SJCRH30 (cell line): ENCODE measurements at regions not wholly inside any gene's neighbourhood (a gene's known extent, or its start where the extent isn't known, plus 50 kb on each side); places are given as distances from the start of the nearest gene placed in this dataset.

Experiments used
- DNase-seq, 2 experiments: peaks; one replicate each; pipeline ENCODE4 v3.0.0-alpha.2; 2015 to 2020
- H3K27ac ChIP-seq: fragments of 250-450 bp; sonication (Bioruptor Pico); 2 replicates; pipeline ENCODE4 v1.5.1; 2020; ENCODE audit warnings: mild to moderate bottlenecking, moderate library complexity
- H3K27me3 ChIP-seq: fragments of 250-450 bp; sonication (Bioruptor Pico); 2 replicates; pipeline ENCODE4 v1.5.1; 2020; ENCODE audit warnings: mild to moderate bottlenecking, moderate library complexity
- H3K36me3 ChIP-seq: fragments of 250-450 bp; sonication (Bioruptor Pico); 2 replicates; pipeline ENCODE4 v1.5.1; 2020; ENCODE audit warnings: mild to moderate bottlenecking, moderate library complexity
- H3K4me1 ChIP-seq: fragments of 250-450 bp; sonication (Bioruptor Pico); 2 replicates; pipeline ENCODE4 v1.5.1; 2020; ENCODE audit warnings: mild to moderate bottlenecking, moderate library complexity
- H3K4me3 ChIP-seq: fragments of 250-450 bp; sonication (Bioruptor Pico); 2 replicates; pipeline ENCODE4 v1.5.1; 2020; ENCODE audit warnings: mild to moderate bottlenecking, moderate library complexity
- H3K9me3 ChIP-seq: fragments of 250-450 bp; sonication (Bioruptor Pico); replicated peaks from 2 replicates; pipeline ENCODE4 v1.5.1; 2020; ENCODE audit warnings: mild to moderate bottlenecking, moderate library complexity

- Histone ChIP-seq H3K27ac (no peak overlapping the region), H3K4me1 (no peaks in the 10 kb centered on the region), H3K4me3 (no peak overlapping the region), H3K36me3 (no peaks in the 10 kb centered on the region), H3K27me3 (no peaks in the 10 kb centered on the region), H3K9me3 (no peaks in the 10 kb centered on the region)
- peak in 1 of 2 experiments; percentile 9 for DNase-seq
Measured at GRCh38 chr12:13875744-13876143, 105.7 kb downstream of the GRIN2B start.

GRCh38 chr12:13870255-13870654 lies 111.1 kb downstream of the GRIN2B start:
- Histone ChIP-seq H3K27me3 (no peaks in the 10 kb centered on the region), H3K9me3 (no peaks in the 10 kb centered on the region), H3K4me3 (no peak overlapping the region), H3K27ac (no peak overlapping the region), H3K4me1 (no peaks in the 10 kb centered on the region), H3K36me3 (no peaks in the 10 kb centered on the region)
- DNase-seq, result no peak

- no peaks in the 10 kb centered on the region for H3K9me3 ChIP-seq
- peak; percentile 68 to 83 for DNase-seq
- no peaks in the 10 kb centered on the region for H3K36me3 ChIP-seq
- H3K27ac ChIP-seq, result no peak overlapping the region
- H3K4me1 ChIP-seq, result no peaks in the 10 kb centered on the region
- no peaks in the 10 kb centered on the region for H3K27me3 ChIP-seq
- no peak overlapping the region for H3K4me3 ChIP-seq
Measured at GRCh38 chr12:13864081-13864673, 117.2 kb downstream of the GRIN2B start.

GRCh38 chr12:13857750-13858149 lies 123.7 kb downstream of the GRIN2B start:
- Histone ChIP-seq H3K36me3 (no peaks in the 10 kb centered on the region), H3K27me3 (no peaks in the 10 kb centered on the region), H3K9me3 (no peaks in the 10 kb centered on the region), H3K4me3 (no peak overlapping the region), H3K27ac (no peak overlapping the region), H3K4me1 (no peaks in the 10 kb centered on the region)
- DNase-seq, result no peak

- DNase-seq, result no peak
- no peaks in the 10 kb centered on the region for H3K4me1 ChIP-seq
- H3K27me3 ChIP-seq, result no peaks in the 10 kb centered on the region
- no peaks in the 10 kb centered on the region for H3K9me3 ChIP-seq
- no peaks in the 10 kb centered on the region for H3K36me3 ChIP-seq
- H3K4me3 ChIP-seq, result no peak overlapping the region
- H3K27ac ChIP-seq, result no peak overlapping the region
Measured at GRCh38 chr12:13853471-13853870, 127.9 kb downstream of the GRIN2B start.

GRCh38 chr12:13851828-13852227 lies 129.6 kb downstream of the GRIN2B start:
- no peak overlapping the region for H3K4me3 ChIP-seq
- no peaks in the 10 kb centered on the region for H3K27me3 ChIP-seq
- no peaks in the 10 kb centered on the region for H3K4me1 ChIP-seq
- H3K27ac ChIP-seq, result no peak overlapping the region
- DNase-seq, result no peak
- no peaks in the 10 kb centered on the region for H3K36me3 ChIP-seq
- H3K9me3 ChIP-seq, result no peaks in the 10 kb centered on the region

GRCh38 chr12:13849456-13849855 lies 131.9 kb downstream of the GRIN2B start:
- no peaks in the 10 kb centered on the region for H3K36me3 ChIP-seq
- no peaks in the 10 kb centered on the region for H3K9me3 ChIP-seq
- no peaks in the 10 kb centered on the region for H3K27me3 ChIP-seq
- no peaks in the 10 kb centered on the region for H3K4me1 ChIP-seq
- no peak overlapping the region for H3K27ac ChIP-seq
- no peak for DNase-seq
- H3K4me3 ChIP-seq, result no peak overlapping the region

GRCh38 chr12:13843841-13844240 lies 137.6 kb downstream of the GRIN2B start:
- Histone ChIP-seq H3K36me3 (no peaks in the 10 kb centered on the region), H3K4me3 (no peak overlapping the region), H3K27me3 (no peaks in the 10 kb centered on the region), H3K9me3 (no peaks in the 10 kb centered on the region), H3K4me1 (no peaks in the 10 kb centered on the region), H3K27ac (no peak overlapping the region)
- no peak for DNase-seq

- Histone ChIP-seq H3K36me3 (no peaks in the 10 kb centered on the region), H3K27ac (no peak overlapping the region), H3K9me3 (no peaks in the 10 kb centered on the region), H3K4me1 (no peaks in the 10 kb centered on the region), H3K4me3 (no peak overlapping the region), H3K27me3 (no peaks in the 10 kb centered on the region)
- DNase-seq, result no peak
Measured at GRCh38 chr12:13841358-13841757, 140.0 kb downstream of the GRIN2B start.

- H3K27ac ChIP-seq, result no peak overlapping the region
- no peaks in the 10 kb centered on the region for H3K4me1 ChIP-seq
- no peaks in the 10 kb centered on the region for H3K27me3 ChIP-seq
- H3K4me3 ChIP-seq, result no peak overlapping the region
- DNase-seq, result no peak
- no peaks in the 10 kb centered on the region for H3K36me3 ChIP-seq
- H3K9me3 ChIP-seq, result no peaks in the 10 kb centered on the region
Measured at GRCh38 chr12:13839365-13840336, 141.8 kb downstream of the GRIN2B start.

- no peak for DNase-seq
- H3K36me3 ChIP-seq, result no peaks in the 10 kb centered on the region
- no peaks in the 10 kb centered on the region for H3K9me3 ChIP-seq
- no peaks in the 10 kb centered on the region for H3K4me1 ChIP-seq
- H3K4me3 ChIP-seq, result no peak overlapping the region
- no peaks in the 10 kb centered on the region for H3K27me3 ChIP-seq
- no peak overlapping the region for H3K27ac ChIP-seq
Measured at GRCh38 chr12:13836099-13836498, 145.3 kb downstream of the GRIN2B start.

GRCh38 chr12:13835652-13836051 lies 145.8 kb downstream of the GRIN2B start:
- Histone ChIP-seq H3K4me1 (no peaks in the 10 kb centered on the region), H3K27ac (no peak overlapping the region), H3K9me3 (no peaks in the 10 kb centered on the region), H3K27me3 (0 out of 2 replicates have a peak, but pooled peaks cover 2% of the 10 kb centered on the region), H3K4me3 (no peak overlapping the region), H3K36me3 (no peaks in the 10 kb centered on the region)
- DNase-seq, result no peak

- Histone ChIP-seq H3K4me1 (no peaks in the 10 kb centered on the region), H3K4me3 (no peak overlapping the region), H3K36me3 (no peaks in the 10 kb centered on the region), H3K27ac (no peak overlapping the region), H3K9me3 (no peaks in the 10 kb centered on the region), H3K27me3 (0 out of 2 replicates have a peak, but pooled peaks cover 4% of the 10 kb centered on the region)
- DNase-seq, result no peak
Measured at GRCh38 chr12:13834241-13834640, 147.2 kb downstream of the GRIN2B start.

- no peaks in the 10 kb centered on the region for H3K4me1 ChIP-seq
- H3K36me3 ChIP-seq, result no peaks in the 10 kb centered on the region
- H3K9me3 ChIP-seq, result no peaks in the 10 kb centered on the region
- H3K27ac ChIP-seq, result no peak overlapping the region
- H3K27me3 ChIP-seq, result no peaks in the 10 kb centered on the region; the same call in 1 of the 2 replicates
- no peak for DNase-seq
- H3K4me3 ChIP-seq, result no peak overlapping the region
Measured at GRCh38 chr12:13817131-13817530, 164.3 kb downstream of the GRIN2B start.

GRCh38 chr12:13816394-13816793 lies 165.0 kb downstream of the GRIN2B start:
- Histone ChIP-seq H3K4me1 (no peaks in the 10 kb centered on the region), H3K36me3 (no peaks in the 10 kb centered on the region), H3K9me3 (no peaks in the 10 kb centered on the region), H3K27ac (no peak overlapping the region), H3K4me3 (no peak overlapping the region), H3K27me3 (no peaks in the 10 kb centered on the region; the same call in 1 of the 2 replicates)
- DNase-seq, result no peak
